Upper lobe of left lung (tissue), 4 donors: ENCODE measurements at regions not wholly inside any gene's neighbourhood (a gene's known extent, or its start where the extent isn't known, plus 50 kb on each side); places are given as distances from the start of the nearest gene placed in this dataset.

Source experiments
- POLR2A ChIP-seq, 4 donors: fragments of 450-650 bp; IDR thresholded peaks; one replicate each; pipeline ENCODE4 v1.5.1; 2016 to 2017; ENCODE audit warnings: antibody characterized with exemption in 4 of 4, mild to moderate bottlenecking in 2 of 4
- POLR2AphosphoS5 ChIP-seq, 2 donors: sonication (generic); formaldehyde crosslinking; IDR thresholded peaks; one replicate each; pipeline ENCODE4 v1.5.1; 2017; ENCODE audit warnings: antibody characterized with exemption in 2 of 2
- TF ChIP-seq, protein P1 (sequence below), 6 experiments: fragments of 450-650 bp in 4 of 6; fragments of 200-600 bp in 2 of 6; sonication (generic) in 2 of 6; IDR thresholded peaks; one replicate each; pipeline ENCODE4 v1.5.1; 2016 to 2019; ENCODE audit warnings: antibody characterized with exemption in 6 of 6

DNA sequence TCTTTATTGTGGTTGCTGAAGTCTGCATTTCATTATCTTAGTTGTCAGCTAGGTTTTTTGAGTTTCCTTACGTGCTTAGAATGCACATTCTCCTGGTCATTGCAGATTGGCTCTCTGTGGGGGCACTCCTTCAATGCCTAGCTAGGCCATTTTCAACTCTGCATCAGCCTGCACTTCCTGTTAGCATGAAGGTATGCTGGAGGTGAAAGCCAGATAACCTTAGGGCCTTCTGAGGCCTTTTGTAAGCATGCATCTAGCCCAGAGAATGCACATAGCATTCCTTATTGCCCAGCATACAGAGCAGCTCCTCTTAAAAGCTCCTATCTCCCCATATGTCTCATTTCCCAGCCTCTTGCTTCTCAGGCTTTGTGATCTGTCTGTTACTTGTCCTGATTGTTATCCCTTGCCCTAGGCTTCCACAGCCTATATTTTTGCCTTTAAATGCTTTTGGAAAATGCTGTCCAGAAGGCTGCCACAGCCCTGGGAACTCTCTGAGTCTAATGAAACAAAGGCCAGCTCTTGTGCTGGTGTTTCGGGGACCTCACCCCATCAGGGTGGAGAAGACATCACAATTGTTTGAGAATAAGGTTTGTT lies 108.1 kb upstream of the IGFBP3 start:
- TF ChIP-seq POLR2A (IDR thresholded peaks at IDR 0.05) (no peak), POLR2AphosphoS5 (IDR thresholded peaks at IDR 0.05) (no peak)
- TF ChIP-seq, protein P1, sequence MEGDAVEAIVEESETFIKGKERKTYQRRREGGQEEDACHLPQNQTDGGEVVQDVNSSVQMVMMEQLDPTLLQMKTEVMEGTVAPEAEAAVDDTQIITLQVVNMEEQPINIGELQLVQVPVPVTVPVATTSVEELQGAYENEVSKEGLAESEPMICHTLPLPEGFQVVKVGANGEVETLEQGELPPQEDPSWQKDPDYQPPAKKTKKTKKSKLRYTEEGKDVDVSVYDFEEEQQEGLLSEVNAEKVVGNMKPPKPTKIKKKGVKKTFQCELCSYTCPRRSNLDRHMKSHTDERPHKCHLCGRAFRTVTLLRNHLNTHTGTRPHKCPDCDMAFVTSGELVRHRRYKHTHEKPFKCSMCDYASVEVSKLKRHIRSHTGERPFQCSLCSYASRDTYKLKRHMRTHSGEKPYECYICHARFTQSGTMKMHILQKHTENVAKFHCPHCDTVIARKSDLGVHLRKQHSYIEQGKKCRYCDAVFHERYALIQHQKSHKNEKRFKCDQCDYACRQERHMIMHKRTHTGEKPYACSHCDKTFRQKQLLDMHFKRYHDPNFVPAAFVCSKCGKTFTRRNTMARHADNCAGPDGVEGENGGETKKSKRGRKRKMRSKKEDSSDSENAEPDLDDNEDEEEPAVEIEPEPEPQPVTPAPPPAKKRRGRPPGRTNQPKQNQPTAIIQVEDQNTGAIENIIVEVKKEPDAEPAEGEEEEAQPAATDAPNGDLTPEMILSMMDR (IDR thresholded peaks at IDR 0.05): no peak
